Esophagus squamous epithelium (tissue), 4 donors: ENCODE measurements at regions not wholly inside any gene's neighbourhood (a gene's known extent, or its start where the extent isn't known, plus 50 kb on each side); places are given as distances from the start of the nearest gene placed in this dataset.

Source experiments
- CTCF ChIP-seq, 6 experiments: fragments of 450-650 bp in 4 of 6; fragments of 200-600 bp in 2 of 6; sonication (generic) in 2 of 6; IDR thresholded peaks; one replicate each; pipeline ENCODE4 v1.5.1; 2016 to 2019; ENCODE audit warnings: antibody characterized with exemption in 6 of 6, mild to moderate bottlenecking in 4 of 6, moderate library complexity in 4 of 6
- POLR2A ChIP-seq, 4 donors: fragments of 450-650 bp; IDR thresholded peaks; one replicate each; pipeline ENCODE4 v1.6.1; 2017; ENCODE audit warnings: antibody characterized with exemption in 4 of 4, mild to moderate bottlenecking in 4 of 4, moderate library complexity in 3 of 4

- TF ChIP-seq CTCF (IDR thresholded peaks at IDR 0.05) (no peak), POLR2A (IDR thresholded peaks at IDR 0.05) (no peak)
Observed at GRCh38 chr3:145326666-145327065, 834.3 kb downstream of the PLOD2 start.
